GM21576 (cell line): ENCODE measurements at regions not wholly inside any gene's neighbourhood (a gene's known extent, or its start where the extent isn't known, plus 50 kb on each side); places are given as distances from the start of the nearest gene placed in this dataset.

Source experiments
- ATAC-seq: cut with Tn5 transposase; IDR thresholded peaks from one replicate; pipeline ENCODE4 v1.9.1; 2021; ENCODE audit warnings: mild to moderate bottlenecking, moderate library complexity; ENCODE audit not compliant: unreplicated experiment

DNA sequence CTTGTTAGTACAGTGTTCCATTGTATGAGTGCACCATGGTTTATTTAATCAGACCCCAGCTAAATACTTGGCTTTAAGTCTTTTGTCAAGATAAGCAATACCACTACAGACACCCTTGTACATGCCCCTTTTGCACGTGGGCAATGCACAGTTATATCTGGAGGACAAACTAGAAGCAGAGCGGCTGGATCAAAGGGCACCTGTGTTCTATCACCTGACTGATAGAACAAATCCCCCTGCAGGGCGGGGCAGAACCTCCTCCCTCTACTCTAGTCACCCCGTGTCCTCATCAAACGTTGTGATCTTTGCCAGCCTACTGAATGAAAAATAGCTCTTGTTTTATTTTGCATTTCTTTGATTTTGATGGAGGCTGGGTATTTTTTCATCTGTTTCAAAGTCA is 314.9 kb downstream of the TLE3 start:
- ATAC-seq = no peak

DNA sequence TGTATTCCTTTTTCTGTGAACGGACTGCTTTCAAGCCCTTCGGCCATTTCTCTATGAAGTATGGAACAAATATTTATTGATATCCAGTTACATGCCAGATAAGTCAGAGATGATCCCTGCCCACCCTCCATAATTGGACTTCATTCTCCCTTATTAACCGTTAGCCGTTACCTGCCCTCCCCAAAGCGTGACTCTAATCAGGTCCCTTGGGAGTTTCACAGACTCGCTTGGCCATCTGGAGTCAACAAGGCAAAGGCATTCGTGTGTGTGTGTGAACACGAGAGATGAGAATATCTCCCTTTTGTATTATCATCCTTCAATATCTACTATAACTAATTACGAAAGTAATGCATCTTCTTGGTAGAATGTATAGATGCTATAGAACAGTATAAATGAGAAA is 314.5 kb downstream of the TLE3 start:
- ATAC-seq = no peak

DNA sequence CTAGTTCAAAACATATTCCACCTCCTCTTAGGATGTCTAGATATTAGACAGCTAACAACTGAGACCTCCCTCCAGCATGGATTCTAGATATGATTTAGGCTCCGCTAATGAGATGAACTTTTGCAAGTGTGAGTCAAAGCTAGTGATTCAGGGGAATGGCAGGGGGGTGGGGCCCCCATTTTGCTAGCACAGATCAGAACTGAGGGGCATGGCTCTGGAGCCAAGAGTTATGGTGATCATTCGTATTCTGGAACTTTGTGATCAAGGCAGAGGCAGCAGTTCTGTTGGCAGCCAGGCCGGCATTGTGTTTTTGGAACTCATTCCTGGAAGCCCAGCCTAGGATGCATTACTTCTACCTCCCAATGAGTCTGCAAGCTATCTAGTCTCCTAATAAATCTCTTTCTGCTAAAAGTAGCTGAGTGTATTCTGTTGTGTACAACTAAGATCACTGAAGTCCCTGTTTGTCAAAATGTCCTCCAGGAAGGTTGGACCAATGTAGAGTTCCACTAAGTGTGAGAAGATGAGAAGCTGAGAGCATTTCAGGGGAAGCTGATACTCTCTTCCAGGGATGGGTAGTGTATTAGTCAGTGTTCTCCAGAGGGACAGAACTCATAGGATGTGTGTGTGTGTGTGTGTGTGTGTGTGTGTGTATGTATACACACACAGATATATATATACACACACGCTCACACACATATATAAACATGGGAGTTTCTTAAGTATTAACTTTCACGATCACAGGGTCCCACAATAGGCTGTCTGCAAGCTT is 312.7 kb downstream of the TLE3 start:
- ATAC-seq = no peak

DNA sequence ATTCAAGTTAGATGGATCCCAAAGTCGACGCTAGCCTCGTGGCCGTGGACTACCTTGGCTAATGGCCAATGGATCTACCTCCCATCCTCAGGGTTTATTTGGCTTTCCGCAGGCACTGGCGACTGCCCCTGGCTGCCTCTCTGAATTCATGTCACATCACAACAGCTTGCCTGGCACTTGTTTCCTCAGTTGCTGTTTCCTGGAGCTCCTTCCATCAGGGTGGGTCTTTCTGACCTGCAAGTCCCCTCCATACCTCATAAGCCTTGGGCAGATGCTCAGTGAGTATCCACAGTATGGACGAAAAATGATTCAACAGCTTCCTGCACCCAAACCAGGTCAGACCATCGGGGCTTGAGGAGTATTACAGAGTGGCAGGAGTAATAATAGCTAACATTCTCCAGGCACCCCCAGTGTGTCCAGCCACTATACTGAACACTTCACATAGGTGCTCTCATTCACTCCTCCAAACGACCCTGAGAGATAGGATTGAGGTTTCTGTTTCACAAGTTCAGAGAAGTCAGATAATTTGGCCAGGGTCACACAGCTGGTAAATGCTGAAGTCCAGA is 311.5 kb downstream of the TLE3 start:
- ATAC-seq = no peak

DNA sequence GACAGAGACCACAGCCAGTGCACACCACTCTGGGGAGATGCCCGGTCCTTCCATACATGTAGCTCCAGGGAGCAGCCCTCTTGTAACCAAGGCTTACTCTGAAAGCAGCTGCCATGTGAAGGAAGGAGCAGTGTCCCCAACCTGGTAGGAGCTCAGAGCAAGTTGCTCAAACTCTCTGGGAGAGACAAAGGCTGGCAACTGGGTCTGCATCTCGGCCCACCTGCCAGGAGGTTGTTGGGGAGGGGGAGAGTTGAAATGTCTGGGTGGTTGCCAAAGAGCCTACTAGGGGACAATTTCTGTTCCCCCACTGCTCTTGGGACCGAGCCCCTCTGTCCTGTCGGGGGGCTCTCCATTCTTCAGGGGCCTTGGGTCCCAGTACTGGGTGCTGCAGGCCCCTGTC is 309.9 kb downstream of the TLE3 start:
- ATAC-seq = no peak

DNA sequence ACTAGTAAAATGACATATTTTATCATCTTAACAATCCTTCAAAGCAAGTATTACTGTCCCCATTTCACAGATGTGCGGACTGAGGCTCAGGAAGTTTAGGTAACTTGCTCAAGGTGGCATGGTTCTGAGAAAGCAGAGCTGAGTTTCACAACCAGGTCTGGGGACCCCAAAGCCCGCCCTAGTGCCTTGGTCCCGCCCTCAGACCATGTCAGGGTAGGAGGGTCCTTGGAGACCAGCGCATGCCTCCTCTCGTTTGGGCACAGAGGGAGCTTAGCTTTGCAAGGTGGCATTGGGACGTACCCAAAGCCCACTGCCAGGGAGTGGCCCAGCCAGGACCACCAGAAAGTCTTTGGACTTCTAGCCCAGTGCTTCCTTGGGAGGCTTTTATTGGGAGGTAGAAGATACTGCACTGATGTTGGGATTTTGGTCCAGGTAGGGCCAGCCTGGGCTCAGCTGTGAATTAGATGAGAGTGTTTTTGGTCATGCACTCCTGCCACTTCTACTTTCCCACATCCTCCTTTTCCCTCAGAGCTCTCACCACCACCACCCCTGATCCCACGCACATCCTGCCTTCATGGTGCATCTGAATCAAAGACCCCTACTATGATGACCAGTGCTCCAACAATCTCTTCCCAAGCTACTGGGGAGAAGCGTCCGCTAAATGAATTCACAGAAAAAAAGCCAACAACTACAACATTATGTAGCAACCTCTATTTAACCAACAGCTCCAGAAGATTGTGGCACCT is 307.9 kb downstream of the TLE3 start:
- no peak for ATAC-seq

DNA sequence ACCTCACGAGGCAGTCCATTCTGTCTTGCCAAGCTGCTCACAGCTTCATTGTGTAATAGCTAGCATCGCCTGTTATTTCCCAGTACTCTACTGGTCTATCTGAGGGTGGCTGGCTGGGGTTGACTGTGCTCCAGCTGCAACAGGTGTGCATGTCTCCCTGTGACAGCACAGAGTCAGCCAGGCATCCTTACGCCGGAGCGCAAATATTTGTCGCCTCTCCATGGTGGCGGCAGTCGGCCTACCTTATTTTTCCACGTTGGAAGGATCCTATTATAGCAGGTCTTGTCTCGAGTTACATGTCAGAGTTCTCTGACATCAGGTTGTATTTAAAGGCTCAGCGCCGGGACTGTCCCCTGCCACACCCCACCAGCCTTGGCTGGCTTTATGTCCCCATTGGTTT is 307.1 kb downstream of the TLE3 start:
- ATAC-seq = no peak

DNA sequence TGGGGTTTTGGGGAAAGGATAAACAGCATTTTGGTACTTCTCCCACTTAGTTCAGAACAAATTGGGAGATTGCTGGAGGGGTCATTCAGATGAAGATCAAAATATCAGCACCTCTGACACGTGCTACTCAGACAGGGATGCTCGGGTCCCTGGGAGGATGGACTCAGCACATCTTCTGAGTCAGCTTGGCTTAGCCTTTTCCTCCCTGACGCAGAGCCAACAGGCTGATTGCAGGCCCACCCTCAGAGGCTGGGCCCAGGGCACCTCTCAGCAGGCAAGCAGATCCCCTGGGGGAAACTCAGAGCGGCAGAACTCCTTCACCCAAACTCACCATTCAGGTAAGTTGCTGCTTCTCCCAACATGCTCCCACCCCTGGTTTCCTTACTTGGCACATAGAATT is 304.9 kb downstream of the TLE3 start:
- no peak for ATAC-seq

DNA sequence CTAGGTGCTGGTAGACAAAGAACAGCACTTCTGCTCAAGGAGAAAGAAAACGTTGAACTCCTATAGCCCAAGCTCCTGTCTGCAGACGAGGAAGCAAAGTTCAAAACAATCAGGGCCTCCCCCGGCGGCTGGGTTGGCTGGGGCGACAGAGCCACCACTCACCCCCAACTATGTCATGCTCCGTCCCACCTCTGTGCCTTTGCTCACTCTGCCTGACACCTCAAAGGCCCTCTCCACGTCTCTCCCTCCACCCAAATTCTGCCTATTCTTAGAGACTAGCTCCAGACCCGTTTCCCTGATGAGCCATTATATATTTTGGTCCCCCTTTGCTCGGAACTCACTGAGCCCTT is 304.3 kb downstream of the TLE3 start:
- ATAC-seq = no peak

DNA sequence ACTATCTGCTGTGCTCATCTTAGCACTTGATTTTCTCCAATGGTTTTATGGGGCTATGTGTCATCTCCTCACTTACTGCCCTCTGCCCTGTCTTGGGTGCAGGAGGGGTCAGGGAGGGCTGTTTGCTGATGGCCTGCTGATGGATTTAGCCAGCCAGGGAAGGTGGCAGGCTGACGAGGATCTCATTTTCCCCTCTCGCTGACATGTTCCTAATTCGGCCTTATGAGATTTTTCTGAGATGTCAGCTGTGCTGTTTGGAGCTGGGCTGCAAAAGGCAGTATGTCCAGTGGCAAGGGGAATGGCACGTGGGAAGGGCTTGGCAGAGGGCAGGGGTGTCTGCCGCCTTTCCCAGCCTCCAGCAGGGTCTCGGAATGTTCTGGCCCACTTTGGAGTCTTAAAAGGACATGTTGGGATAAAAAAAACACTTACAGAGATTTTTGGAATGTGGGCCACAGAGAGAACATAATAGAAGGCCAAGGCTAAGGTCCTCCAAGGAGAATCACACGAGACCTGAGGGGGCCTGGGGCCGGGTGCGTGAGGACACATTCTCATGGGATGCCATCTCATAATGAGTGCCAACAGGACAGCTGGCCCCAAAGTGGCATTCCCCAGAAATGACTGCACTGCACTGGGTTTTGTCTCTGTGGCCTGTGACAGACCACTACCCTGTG is 303.8 kb downstream of the TLE3 start:
- ATAC-seq = no peak

DNA sequence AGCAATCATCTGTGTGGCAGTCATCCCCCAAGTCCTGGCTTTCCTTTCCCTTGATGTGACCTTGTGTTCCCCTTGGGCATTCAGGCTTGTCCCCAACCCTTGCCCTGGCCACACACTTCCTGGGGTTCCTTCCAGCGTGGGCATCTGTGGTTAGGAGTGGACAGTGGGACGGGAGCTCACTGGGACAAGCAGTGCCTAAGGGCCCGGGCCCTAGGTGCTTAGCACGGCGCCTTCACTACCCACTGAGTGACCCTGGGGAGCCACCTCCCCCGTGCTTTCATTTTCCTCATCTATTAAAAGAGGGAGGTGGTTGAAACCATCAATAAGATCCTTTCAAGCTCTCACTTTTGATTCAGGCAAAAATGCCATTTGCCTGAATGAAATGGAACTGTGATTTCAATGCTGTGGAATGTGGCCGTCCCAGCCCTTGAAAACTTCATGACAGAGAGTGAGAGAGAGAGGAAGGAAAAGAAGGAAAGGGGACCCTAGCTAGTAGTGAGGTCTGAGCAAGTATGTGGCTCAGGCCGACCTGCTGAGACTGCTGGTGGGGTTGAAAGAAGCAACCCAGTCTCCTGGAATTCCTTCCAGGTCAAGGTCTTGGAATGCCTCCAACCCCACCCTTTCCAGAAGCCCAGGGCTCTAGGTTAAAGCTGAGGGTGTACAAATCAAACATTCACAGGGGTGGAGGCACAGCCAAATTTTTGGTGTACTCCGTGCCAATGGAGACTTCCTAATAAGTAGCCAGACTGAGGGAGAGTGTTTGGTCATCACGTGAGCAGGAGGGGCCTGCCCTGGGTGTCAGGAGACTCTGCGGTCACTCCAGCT is 302.9 kb downstream of the TLE3 start:
- no peak for ATAC-seq

DNA sequence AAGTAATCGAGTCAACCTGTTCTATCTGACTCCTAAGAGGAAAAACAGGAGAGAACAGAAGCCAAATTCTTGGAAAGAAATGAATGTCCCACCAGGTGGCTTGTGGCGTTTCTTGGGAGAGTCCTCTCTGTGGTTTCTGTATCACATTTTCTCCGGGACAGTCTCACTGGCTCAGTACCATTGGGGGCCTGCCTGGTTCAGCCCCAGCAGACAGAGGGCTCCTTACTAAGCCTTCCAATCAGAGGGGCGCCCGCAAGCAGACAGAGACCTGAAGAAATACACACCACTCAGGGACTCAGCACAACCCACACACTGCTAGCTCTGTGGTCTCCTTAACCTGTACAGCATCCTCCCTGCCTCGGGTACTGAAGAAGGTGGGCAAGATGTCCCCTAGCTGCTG is 302.1 kb downstream of the TLE3 start:
- no peak for ATAC-seq

DNA sequence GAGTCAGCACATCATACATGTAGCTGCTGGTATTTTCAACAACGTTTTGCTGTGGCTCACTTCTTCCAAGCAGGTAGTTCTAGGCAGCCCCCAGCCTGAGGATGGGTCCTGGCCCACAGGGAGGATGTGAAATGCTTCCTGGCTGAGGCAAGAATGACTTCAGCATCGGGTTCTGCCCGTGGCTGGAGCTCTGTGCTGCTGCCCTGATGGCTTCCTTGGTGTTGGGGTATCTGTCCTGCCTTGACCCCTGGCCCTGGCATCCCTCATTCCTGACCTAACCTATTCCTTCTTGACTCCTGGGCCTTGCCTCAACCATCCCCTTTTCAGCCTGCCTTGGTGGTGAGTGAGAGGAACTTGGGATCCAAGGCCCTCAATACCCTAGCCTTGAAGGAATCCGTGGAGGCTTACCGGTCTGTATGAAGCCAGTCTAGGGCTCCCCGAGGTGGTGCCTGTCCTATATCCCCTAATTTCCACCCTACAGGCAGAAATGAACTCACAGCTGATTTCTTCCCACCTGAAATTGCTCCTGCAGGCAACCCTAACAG is 300.6 kb downstream of the TLE3 start:
- ATAC-seq = no peak

DNA sequence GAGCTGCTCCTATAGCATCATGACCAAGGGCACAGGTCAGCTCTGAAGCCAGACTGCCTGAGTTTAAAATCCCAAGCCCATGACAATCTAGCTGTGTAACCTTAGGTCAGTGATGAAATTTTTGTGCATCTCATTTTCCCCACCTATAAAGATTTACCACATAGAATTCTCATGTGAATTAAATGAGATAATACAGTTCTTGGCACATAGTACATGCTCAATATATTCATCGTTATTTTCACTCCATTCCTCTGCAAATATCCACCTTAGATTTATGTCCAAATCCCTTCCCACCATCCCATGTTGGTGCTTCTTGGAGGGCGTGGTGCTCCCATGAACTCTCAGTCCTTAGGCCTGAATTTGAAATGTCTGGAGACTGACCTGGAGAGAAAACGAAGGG is 300.1 kb downstream of the TLE3 start:
- no peak for ATAC-seq

DNA sequence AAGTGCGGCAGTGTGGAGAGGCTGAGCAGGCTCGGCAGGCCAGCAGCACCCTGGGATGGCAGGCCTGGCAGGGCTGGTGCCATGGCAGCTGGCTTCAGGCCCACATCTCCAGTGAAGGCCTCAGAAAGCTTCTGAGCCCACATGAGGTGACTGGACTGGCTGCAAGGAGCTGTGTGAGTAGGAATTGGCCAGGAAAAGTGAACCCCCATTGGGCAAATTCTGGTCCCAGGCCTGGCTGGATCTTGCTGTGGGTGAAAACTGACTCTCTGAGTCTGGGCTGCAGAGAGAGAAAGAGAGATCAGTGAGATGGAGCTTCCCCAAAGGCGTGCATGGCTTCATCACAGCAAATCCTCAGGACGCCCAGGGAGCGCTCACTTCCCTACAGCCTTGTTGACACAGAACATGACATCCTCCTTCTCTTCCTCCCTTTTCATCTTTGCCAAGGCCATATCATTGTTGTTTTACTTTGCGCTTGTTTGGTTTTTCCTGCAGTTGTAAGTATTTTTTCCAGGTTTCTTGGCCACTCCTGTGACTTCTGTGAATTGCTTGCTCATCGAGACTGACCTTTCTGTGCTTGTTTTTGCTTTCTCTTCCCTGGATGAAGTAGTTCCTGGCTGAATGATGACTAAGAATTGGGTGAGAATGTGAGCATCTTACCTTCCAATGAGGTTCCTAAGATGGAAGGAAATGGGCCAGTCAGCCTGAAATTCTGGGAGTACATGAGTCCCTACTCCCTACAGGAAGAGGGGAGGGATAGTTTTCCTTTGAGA is 299.1 kb downstream of the TLE3 start:
- ATAC-seq = no peak

DNA sequence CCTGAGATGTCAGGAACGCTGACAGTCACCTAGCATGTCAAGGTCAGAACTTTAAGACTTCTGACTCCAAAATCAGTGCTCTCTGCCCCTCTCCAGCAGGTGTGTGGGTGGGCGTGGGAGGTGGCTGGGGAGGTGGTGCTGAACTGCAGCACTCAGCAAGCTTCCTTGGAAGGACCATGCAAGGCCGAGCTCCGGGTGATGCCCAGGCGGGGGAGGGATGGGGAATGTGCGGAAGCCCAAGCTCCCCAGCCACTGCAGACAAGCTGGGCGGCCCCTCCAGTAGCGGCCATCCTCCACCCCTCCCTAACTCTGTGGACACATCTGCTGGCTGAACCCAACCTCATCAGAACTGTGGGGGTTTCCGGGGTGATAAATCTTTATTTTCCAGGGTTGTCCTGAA is 296.6 kb downstream of the TLE3 start:
- no peak for ATAC-seq

DNA sequence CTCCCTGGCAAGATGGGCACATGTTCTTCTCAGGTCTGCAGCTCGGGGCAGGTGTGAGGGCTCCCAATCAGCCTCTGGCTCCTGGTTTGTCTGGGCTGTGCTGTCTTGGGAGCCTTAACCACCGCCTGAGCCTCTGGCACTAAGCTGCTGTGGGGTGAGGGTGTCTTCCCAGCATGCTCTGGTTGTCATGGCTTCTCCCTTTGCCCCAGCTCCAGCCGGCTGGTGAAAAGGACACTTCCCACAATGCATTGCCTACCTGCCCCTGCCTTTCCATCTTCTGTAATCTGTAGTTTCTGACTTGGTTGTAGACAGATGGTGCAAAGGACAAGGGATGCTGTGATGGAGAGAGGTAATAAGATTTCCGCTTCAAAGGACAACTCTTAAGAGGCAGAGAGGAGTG is 295.3 kb downstream of the TLE3 start:
- no peak for ATAC-seq

DNA sequence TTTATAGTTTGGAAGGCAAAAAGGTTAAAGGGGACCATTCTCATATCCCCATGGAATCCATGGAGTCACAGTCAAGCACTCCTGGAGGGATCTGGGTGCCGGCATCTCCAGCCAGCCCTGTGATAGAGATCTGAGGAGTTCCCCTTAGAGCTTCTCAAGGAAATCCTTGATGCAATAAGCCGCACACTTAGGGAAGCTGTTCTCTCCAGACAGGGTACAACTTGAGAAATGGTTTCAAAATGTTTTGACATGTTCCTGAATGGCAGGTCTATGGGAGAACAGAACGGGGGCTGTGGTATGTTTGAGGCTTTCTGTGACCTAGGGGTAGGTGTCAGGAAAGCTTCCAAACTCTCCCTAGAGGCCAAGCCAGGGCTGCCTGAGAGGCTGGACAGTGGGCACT is 292.9 kb downstream of the TLE3 start:
- no peak for ATAC-seq

DNA sequence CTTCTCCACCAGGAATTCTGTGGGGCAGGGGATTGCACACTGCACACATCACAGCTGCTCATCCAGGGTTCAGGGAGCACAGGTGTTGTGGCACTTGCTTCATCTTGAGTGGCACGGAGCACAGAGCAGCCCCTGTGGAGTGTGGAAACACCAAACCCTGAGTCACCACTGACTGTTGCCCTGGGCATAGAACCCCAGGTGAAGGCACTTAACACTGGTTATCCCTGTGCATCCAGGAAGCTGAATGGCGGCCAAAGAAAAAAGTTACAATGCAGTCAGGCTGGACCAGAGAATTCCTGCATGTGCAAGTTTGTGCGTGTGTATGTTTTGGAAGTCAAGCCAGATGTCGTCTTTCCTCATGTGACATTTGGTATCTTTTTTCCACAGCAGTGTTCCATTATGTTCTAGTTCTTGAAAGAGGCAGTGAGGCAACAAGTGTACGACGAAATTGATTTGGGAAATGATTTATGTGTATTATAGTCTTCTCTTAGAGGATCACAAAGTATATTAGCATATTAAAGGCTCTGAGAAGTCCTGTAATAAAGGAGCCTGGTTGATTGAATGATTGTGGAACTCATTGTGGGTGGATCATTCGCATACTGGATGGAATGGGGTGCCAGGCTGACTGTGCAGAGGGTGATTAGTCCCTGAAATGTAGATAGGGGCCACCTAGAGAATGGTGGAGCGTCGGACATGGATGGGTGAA is 292.3 kb downstream of the TLE3 start:
- no peak for ATAC-seq
